NCI-H345 treated with DMSO at 0.1 percent for 48 hours (cell line): ENCODE measurements at regions not wholly inside any gene's neighbourhood (a gene's known extent, or its start where the extent isn't known, plus 50 kb on each side); places are given as distances from the start of the nearest gene placed in this dataset.
A peak's percentile ranks its signal among the peaks of the same experiment; 100 is the strongest.
"Not testable (repeated sequence)": the region's sequence is repeated elsewhere in the genome, so short reads cannot be mapped to it uniquely, and the experiment has no call there.

Experiments
- DNase-seq: peaks from one replicate; lab custom pipeline; 2025; ENCODE audit not compliant: unreplicated experiment; lab: John Stamatoyannopoulos, UW

GRCh38 chr6:140494321-140495108 is 1120.1 kb upstream of the CITED2 start:
- no peak for DNase-seq

DNA sequence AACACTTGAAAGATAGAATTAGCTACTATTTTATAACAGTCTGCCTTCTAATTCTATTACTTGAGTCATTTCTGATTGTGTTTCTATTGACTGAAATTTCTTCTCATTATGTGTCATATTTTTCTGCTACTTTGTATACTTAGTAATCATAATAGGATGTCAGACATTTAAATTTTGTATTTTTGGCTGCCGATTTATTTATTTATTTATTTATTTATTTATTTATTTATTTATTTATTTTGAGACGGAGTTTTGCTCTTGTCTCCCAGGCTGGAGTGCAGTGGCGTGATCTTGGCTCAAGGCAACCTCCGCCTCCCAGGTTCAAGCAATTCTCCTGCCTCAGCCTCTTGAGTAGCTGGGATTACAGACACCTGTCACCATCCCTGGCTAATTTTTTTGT is 1119.0 kb upstream of the CITED2 start:
- not testable (repeated sequence) for DNase-seq

DNA sequence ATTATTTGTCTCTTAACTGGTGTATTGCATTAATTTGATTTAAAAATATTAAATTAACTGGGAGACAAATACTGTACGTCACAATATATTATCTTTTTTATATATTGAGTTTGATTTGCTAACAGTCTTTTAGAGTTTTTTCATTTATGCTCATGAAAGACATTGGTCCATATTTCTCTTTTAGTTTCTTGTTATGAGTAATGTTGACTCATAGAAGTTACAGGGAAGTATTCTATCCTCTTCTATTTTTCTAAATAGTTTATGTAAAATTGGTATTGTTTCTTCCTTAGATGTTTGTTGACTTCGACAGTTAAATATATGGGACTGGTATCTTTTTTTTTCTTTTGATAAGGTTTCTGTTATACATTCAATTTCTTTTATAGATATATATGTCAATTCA is 1115.6 kb upstream of the CITED2 start:
- no peak for DNase-seq

DNA sequence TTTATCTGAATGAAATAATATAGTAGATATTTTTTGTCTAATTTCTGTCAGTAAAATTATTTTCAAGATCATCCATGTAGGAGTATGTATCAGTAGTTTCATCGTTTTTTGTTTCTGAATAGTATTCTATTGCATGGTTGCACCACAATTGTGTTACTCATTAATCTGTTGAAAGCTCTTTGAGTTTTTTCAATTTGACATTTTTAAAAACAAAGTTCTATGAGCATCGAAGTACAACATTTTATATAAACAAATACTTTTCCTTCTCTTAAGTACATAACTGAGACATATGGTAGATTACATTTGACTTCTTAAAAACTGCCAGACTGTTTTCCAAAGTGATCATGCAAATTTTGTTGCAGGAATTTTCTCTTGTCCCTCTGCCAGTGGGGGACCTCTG is 1113.1 kb upstream of the CITED2 start:
- DNase-seq, result no peak

DNA sequence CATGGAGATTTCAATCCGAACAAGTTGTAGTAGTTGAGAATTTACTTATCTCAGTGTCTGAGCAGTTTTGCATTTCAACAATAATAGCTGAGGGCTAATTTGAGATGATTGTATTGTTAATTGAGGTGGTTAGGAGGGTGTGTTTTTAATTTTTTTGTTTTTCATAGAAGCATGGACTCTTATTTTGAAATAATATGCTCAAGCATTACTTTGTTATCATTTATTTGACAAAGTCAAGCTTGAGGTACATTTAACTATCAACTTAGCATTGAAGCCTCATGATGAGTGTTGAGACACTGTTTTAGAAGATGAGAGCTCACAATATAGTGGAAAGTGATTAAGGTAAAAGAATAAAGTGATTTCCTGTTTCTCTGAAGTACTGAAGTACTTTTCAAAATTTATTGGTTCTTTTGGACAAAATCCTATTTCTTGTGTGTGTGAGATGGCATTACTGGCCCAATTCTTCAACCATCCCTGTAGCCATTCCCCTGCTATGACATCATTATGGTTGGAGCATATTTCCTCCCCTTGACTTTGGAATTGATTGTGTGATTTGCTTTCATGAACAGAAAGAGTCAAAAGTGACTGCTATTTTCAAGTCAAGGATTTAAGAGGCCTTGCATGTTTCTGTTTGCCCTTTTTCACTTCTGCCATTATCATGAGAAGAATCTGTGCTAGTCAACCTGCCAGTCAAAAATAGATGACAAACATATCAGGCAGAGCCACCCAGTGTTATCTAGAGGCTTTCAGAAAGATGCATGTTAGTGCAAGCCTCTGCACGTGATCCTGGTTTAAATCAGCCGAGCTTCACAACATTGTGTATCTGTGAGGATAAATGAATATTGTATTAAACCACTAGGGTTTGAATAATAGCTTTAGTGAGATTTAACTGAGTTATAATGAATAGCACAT is 1112.3 kb upstream of the CITED2 start:
- DNase-seq, result no peak

GRCh38 chr6:140485740-140486449 is 1111.4 kb upstream of the CITED2 start:
- DNase-seq, result no peak

GRCh38 chr6:140480852-140481251 is 1106.4 kb upstream of the CITED2 start:
- DNase-seq, result no peak

DNA sequence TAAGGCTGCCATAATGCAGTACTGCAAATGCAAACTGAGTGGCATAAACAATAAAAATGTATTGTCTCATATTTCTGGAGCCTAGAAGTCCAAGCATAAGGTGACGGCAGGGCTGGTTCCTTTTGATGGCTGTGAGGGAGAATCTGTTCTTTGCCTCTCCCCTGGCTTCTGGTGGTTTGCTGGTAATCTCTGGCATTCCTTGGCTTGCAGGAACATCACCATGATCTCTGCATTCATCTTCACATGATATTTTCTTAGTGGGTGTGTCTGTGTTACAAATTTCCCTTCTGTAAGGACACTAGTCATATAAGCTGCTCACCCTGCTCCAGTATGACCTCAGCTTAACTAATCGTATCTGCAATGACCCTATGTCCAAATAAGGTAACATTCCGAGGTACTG is 1104.2 kb upstream of the CITED2 start:
- no peak for DNase-seq

DNA sequence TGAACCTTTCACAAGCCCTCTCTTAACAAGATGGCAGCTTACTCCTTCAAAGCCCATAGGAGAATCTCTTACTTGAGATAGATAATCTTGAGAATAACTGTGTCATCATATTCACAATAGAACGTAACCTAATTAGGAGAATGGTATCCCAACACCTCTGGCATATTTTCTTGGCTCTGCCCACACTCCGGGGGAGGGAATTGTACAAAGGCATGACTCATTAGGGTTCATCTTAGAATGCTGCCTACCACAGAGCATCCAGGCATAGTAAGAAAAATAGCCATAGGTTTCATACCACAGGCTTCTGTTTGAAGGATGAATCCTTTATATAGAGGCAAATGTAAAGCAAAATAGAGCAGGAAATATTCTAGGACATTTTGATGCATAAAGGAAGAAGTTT is 1100.6 kb upstream of the CITED2 start:
- no peak for DNase-seq

GRCh38 chr6:140464720-140465119 is 1090.3 kb upstream of the CITED2 start:
- DNase-seq, result no peak

DNA sequence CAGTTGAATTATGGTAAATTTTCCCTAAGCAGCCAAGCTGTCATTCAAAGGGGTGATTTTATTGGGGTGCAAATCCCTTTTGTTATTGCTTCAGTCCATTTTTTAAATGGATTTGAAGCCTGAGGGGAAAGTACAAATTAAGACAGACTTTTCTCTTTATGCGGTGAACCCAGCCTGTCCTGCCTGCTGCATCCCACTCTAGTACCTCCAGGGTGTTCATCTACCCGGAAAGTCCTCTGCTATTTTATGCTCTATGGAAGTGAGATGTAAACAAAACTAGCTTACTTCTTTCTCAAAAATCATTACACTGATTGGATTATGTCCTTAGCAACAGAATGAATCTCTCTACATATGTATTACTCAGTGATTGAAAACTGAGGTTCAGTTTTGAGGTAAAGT is 1088.9 kb upstream of the CITED2 start:
- peak; percentile 11 for DNase-seq

DNA sequence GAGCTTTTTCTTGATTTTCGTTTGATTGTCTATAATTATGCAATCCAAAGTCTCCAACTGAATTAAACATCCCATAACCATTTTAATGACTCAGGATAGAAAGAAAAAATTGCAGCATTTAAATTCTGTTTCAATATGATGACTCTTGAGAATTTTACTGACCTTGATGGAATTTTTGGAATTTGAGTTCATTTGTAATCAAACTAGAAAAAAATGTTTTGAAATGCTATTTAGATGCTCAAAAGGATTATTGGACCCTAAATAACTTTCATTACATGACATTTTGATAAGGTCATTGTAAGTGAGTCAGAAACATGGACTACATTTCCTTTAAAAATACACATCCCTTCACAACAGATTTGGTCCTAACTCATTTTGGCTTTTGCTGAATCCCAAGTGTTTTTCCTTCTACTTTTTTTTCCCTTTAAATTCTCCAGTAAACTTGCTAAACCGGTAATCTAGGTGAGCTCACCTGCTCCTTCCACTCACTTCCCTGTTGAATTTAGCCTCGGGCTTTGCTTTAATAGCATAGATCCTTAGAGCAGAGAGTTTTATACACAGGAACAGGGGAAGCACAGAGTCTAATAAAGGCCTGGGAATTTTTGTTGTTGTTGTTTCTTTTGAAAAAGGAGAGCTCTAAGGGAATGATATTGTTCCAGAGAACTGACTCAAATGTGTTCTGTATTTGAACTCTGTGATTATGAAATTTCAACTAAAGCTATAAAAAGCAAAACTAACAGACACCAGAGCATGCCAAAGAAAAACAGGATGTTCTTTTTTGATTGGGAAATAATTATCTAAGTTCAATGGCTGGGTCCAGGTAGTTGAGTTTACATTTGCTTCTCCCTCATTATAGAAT is 1088.2 kb upstream of the CITED2 start:
- DNase-seq, result peak; percentile 52

DNA sequence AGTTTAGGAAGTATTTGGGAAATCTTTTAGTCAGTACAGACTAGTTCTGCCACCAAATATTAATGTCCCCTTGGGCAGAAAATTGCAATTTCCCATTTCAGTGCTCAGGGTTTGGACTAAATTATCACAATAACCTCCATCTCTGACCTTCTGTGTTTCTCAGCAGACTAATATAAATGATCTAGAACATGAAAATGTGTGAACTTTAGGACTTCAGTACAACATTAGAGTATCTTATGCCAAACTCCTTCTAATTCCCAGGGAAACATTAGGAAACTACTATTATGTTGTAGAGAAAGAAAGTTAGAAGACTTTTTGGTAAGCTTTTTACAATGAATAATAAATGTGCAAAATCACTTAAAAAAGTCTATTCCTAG is 1087.6 kb upstream of the CITED2 start:
- no peak for DNase-seq

DNA sequence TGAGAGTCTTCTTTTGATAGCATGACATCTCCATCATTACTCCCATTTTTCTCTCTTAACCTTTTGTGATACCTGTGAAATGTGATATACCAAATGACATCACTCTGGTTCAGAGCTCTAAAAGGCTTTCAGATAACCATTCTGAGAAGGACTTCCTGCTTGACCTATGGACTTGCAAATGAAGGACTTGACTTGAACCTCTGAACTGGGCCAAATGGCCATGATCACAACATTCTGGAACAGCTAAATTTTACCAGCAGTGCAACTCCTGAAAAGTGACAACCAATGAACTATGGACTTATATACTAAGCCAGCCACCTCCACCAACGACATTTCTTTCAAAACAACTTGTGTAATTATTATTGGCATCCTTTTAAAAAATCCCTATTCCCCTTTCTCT is 1085.8 kb upstream of the CITED2 start:
- no peak for DNase-seq

DNA sequence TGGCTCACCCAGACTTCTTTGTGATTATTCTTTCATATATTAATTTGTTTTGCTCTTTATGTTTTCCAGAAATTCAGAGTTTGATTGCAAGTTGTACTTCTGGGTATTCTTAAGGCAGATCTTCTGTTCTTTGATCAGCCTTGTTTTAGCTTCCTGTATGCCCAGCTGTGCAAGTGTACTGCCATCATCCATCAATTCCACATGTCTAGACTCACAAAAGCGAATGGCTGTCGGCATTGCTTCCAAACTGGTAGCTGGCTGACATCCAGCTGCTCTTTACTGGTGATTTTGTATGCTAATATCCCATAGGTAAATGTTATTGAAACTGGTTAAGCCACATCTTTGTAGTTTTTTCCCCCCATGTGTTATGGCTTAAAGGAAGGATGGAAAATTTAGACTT is 1084.8 kb upstream of the CITED2 start:
- no peak for DNase-seq

DNA sequence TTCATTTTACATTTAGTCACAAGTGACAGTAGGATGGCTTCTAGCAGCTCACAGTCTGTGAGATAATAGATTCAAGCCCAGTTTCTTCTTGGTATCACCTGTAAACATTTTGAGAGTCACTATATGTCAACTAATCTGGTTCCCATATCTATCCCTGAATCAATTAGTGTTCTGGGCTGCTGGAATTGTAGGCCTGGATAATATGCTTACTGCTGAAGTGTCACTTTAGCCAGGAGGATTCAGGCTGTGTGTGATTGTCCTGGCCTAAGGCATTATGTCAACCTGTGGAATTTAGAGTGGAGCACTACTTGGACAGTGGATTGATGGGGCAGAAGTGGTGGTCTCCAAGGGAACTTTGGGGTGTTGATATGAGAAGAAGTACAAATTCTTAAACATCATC is 1071.8 kb upstream of the CITED2 start:
- DNase-seq, result no peak

GRCh38 chr6:140445474-140446004 is 1071.1 kb upstream of the CITED2 start:
- DNase-seq, result no peak

DNA sequence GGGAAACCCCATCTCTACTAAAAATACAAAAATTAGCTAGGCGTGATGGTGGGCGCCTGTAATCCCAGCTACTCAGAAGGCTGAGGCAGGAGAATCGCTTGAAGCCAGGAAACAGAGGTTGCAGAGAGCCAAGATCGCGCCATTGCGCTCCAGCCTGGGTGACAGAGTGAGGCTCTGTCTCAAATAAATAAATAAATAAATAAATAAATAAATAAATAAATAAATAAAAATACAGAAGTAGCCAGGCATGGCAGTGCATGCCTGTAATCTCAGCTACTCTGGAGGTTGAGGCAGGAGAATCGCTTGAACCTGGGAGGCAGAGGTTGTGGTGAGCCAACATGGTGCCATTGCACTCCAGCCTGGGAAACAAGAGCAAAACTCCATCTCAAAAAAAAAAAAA is 1068.7 kb upstream of the CITED2 start:
- DNase-seq, result not testable (repeated sequence)

DNA sequence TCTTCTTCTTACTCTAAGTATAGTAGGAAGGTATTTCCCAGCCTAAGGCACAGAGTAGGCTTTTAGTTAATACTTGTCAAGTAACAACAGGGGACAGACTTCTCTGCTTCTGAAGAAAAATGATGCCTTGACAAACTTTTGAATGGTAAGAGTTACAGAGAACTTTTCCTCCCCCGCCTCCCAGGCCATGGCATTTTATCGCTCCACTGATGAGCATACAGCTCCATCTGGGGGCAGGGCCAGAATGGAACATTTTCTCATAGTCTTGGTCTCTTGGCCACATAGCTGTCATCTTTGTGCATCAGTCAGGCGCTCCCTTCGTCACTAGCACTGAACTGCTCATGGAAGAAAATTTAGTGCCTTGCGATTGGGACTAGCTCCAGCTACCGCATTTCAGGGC is 1066.8 kb upstream of the CITED2 start:
- DNase-seq, result no peak

GRCh38 chr6:140440223-140440835 is 1065.9 kb upstream of the CITED2 start:
- DNase-seq, result no peak
